ENCODE measurements at regions not wholly inside any gene's neighbourhood (a gene's known extent, or its start where the extent isn't known, plus 50 kb on each side); places are given as distances from the start of the nearest gene placed in this dataset.

DNA sequence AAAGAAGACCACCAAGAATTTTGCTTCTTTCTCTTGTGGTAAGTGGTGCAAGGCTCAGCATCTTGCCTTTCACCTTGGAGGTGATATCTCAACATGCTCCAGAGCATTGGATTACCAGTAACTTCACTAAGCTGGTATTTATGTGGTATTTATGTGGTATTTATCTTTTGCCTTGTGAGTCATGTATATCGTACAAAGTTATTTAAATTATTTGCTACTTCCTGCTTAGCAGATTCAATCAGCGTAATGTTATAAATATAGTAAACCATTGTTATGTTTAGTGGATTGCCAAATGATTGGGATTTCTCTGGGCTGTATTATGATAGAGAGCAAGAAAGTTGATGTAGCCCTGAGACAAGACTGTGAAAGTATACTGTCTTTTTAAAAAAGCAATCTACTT is 366.4 kb downstream of the IPO8 start:
- no peak for DNase-seq
- WGBS, 2 donors, result 82 to 87% methylated on average over 2 of the region's 2 CpGs
- no peak overlapping the region for H3K4me3 ChIP-seq
- no peak overlapping the region for H3K27ac ChIP-seq
- peaks cover 0 to under 1% (median 0%) of the 10 kb centered on the region in 4 donors for H3K9me3 ChIP-seq
- intact Hi-C loops (cut with DNase I), result no loop called here
- H3K4me1 ChIP-seq, result no peaks in the 10 kb centered on the region
- no peaks in the 10 kb centered on the region for H3K36me3 ChIP-seq
- TF ChIP-seq POLR2AphosphoS5 (IDR thresholded peaks at IDR 0.05) (no peak), POLR2A (IDR thresholded peaks at IDR 0.05) (no peak), EP300 (IDR thresholded peaks at IDR 0.05) (no peak)
- TF ChIP-seq, protein P1, sequence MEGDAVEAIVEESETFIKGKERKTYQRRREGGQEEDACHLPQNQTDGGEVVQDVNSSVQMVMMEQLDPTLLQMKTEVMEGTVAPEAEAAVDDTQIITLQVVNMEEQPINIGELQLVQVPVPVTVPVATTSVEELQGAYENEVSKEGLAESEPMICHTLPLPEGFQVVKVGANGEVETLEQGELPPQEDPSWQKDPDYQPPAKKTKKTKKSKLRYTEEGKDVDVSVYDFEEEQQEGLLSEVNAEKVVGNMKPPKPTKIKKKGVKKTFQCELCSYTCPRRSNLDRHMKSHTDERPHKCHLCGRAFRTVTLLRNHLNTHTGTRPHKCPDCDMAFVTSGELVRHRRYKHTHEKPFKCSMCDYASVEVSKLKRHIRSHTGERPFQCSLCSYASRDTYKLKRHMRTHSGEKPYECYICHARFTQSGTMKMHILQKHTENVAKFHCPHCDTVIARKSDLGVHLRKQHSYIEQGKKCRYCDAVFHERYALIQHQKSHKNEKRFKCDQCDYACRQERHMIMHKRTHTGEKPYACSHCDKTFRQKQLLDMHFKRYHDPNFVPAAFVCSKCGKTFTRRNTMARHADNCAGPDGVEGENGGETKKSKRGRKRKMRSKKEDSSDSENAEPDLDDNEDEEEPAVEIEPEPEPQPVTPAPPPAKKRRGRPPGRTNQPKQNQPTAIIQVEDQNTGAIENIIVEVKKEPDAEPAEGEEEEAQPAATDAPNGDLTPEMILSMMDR (IDR thresholded peaks at IDR 0.05), result no peak
- H3K27me3 ChIP-seq, result no peaks in the 10 kb centered on the region

DNA sequence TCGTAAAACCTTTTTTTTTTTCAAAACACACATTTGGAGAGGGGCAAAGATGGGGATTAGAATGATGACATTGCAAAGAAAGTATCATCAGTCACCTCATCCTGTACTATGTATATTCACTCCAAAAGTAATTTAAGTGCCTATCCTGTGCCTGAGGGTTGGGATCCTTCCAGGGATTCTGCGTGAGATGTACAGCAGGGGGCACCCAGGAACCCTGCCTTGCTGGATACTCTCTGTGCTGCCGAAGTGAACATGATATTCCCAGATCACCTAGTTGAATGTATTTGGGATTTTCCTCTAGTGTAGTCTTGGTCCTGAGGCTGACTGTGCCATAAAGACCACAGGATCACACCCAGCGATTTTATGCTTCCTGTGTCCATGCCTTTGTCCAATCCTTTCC is 372.7 kb downstream of the IPO8 start:
- Histone ChIP-seq H3K9me3 (peaks cover 0 to 13% (median under 1%) of the 10 kb centered on the region in 4 donors), H3K27me3 (no peaks in the 10 kb centered on the region), H3K4me3 (no peak overlapping the region), H3K36me3 (no peaks in the 10 kb centered on the region), H3K27ac (no peak overlapping the region), H3K4me1 (no peaks in the 10 kb centered on the region)
- intact Hi-C loops (cut with DNase I), result no loop called here
- WGBS, 2 donors, result 49 to 58% methylated on average over 4 of the region's 4 CpGs
- no peak for DNase-seq
- TF ChIP-seq POLR2AphosphoS5 (IDR thresholded peaks at IDR 0.05) (no peak), EP300 (IDR thresholded peaks at IDR 0.05) (no peak), POLR2A (IDR thresholded peaks at IDR 0.05) (no peak)
- TF ChIP-seq, protein P1 (IDR thresholded peaks at IDR 0.05), result no peak

DNA sequence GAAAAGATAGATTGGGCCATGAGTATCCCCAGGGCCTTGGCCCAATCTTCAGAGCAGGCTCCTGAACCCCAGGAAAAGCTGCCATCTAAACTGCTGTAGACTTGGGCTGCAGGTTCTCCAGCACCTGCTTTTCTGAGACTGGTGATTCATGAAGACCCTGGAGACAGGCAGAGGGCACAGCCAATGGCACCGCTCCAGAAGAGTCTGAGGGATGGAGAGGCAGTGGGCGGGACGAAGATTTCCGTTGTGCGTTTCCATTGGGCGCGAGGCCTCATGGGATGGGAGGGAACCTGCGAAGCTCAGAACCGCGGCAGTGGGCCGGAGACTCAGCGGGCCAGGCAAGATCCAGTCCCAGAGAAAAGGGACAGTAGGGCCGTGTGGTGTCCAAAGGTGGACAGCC is 375.1 kb downstream of the IPO8 start:
- DNase-seq, result no peak
- Histone ChIP-seq H3K9me3 (peaks cover 0 to 13% (median under 1%) of the 10 kb centered on the region in 4 donors), H3K27ac (no peak overlapping the region), H3K27me3 (no peaks in the 10 kb centered on the region), H3K36me3 (no peaks in the 10 kb centered on the region), H3K4me3 (no peak overlapping the region), H3K4me1 (no peaks in the 10 kb centered on the region)
- intact Hi-C loops (cut with DNase I), result no loop called here
- TF ChIP-seq POLR2A (IDR thresholded peaks at IDR 0.05) (no peak), EP300 (IDR thresholded peaks at IDR 0.05) (no peak)
- 93 to 94% methylated on average over 13 of the region's 13 CpGs for WGBS, 2 donors

DNA sequence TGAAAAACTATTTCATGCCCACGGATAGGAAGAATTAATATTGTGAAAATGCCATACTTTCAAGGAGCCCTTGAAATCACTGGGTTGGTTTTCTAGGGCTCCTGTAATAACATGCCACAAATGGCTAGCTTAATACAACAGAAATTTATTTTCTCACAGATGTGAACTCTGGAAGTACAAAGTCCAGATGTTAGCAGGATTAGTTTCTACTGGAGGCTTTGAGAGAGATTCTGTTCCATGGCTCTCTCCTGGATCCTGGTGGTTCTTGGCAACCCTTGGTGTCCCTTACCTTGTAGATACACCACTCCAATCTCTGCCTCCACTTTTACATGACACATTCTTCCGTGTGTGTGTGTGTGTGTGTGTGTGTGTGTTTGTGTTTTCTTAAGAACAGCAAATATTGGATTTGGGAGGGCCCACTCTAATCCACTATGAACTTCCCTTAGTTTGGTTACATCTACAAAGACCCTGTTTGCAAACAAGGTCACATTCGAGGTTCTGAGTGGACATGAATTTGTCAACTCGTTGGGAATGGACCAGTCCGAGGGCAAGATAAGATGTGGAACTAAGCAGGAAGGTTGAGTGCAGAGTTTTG is 381.1 kb downstream of the IPO8 start:
- Histone ChIP-seq H3K4me3 (no peak overlapping the region), H3K9me3 (no peaks in the 10 kb centered on the region), H3K4me1 (no peaks in the 10 kb centered on the region), H3K36me3 (no peaks in the 10 kb centered on the region), H3K27ac (no peak overlapping the region), H3K27me3 (no peaks in the 10 kb centered on the region)
- TF ChIP-seq POLR2AphosphoS5 (IDR thresholded peaks at IDR 0.05) (no peak), POLR2A (IDR thresholded peaks at IDR 0.05) (no peak), EP300 (IDR thresholded peaks at IDR 0.05) (no peak)
- TF ChIP-seq, protein P1 (IDR thresholded peaks at IDR 0.05), result no peak
- intact Hi-C loops (cut with DNase I), result no loop called here
- no peak for DNase-seq
- 37 to 57% methylated on average over 5 of the region's 5 CpGs for WGBS, 2 donors

DNA sequence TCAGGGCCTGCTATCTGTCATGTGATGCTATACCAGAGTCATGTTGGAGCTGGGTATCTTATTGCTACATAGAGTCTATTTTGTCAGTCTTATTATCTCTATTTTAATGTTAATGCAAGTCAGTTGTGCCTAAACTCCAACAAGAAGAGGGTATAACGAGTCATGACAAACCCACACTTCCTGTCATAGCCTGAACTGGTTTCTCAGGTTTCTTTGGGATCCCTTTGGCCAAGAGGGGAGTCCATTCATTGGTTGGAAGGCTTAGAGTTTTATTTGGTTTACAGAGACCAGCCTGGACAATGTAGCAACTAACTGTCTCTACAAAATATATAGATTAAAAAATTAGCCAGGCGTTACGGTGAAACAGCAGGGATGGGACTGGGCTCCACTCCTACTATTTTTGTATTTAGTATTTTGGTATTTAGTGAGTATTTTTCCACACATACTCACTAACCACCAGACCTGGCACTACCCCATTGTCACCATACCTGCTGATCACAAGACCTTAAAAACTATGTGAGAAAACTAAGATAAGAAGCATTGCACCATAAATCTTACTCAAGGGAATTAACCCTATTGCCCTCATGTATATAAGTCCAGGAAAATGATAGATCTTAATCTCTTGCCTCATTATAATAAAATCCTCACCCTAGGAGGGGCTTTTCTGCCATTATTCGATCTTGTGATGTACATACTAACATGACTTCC is 387.5 kb downstream of the IPO8 start:
- no peak for TF ChIP-seq POLR2A (IDR thresholded peaks at IDR 0.05)
- no peak for TF ChIP-seq POLR2AphosphoS5 (IDR thresholded peaks at IDR 0.05)
- TF ChIP-seq, protein P1 (IDR thresholded peaks at IDR 0.05), result no peak
- TF ChIP-seq EP300 (IDR thresholded peaks at IDR 0.05), result no peak
- intact Hi-C loops (cut with DNase I), result no loop called here
- DNase-seq, result no peak
- no peak overlapping the region for H3K4me3 ChIP-seq
- H3K9me3 ChIP-seq, result no peaks in the 10 kb centered on the region
- no peaks in the 10 kb centered on the region for H3K4me1 ChIP-seq
- no peaks in the 10 kb centered on the region for H3K27me3 ChIP-seq
- H3K36me3 ChIP-seq, result no peaks in the 10 kb centered on the region
- WGBS, 2 donors, result 62 to 63% methylated on average over 4 of the region's 4 CpGs
- H3K27ac ChIP-seq, result no peak overlapping the region

All from sigmoid colon (tissue), 6 donors.